Mucosa of descending colon (tissue), 3 donors: ENCODE measurements at regions not wholly inside any gene's neighbourhood (a gene's known extent, or its start where the extent isn't known, plus 50 kb on each side); places are given as distances from the start of the nearest gene placed in this dataset.
A peak's percentile ranks its signal among the peaks of the same experiment; 100 is the strongest.

Source experiments
- ATAC-seq: fragments of 200-7000 bp; cut with Tn5 transposase; one replicate; pipeline ENCODE4 v1.9.1; 2020; ENCODE audit warnings: mild to moderate bottlenecking, moderate library complexity
- DNase-seq, 3 donors: peaks; one replicate each; pipeline ENCODE4 v3.0.0-alpha.2; 2020
- H3K36me3 ChIP-seq: fragments of 200-600 bp; one replicate; pipeline ENCODE4 v1.8.0; 2021; ENCODE audit warnings: low read depth, mild to moderate bottlenecking
- H3K4me1 ChIP-seq: fragments of 200-600 bp; one replicate; pipeline ENCODE4 v1.8.0; 2021; ENCODE audit warnings: low read depth, mild to moderate bottlenecking
- H3K4me3 ChIP-seq: fragments of 200-600 bp; one replicate; pipeline ENCODE4 v1.8.0; 2021; ENCODE audit warnings: mild to moderate bottlenecking
- H3K9me3 ChIP-seq: fragments of 200-600 bp; one replicate; pipeline ENCODE4 v1.8.0; 2021; ENCODE audit warnings: mild to moderate bottlenecking
- CTCF ChIP-seq: fragments of 200-600 bp; IDR thresholded peaks from one replicate; pipeline ENCODE4 v1.8.0; 2022; ENCODE audit warnings: antibody characterized with exemption, mild to moderate bottlenecking
- intact Hi-C, 2 donors: fragments of 100-400 bp; cut with DNase I in 1 of 2; cut with micrococcal nuclease in 1 of 2; formaldehyde crosslinking; loops; one replicate each; pipeline versions ENCODE4 v1.11.0 to v1.11.1; 2022; cut with DNase I, micrococcal nuclease
- donor health status: DM: no; HTN: no; CAD: no; lungs with moderate emphysema.
- donor health status: DM: no; HTN: no; CAD: no.
- donor health status: DM: no; HTN: yes; CAD: no.

- ATAC-seq = no peak
- Histone ChIP-seq H3K36me3 (no peaks in the 10 kb centered on the region), H3K4me1 (no peaks in the 10 kb centered on the region), H3K4me3 (no peak overlapping the region), H3K9me3 (no peaks in the 10 kb centered on the region)
- intact Hi-C loops = no loop called here
- TF ChIP-seq CTCF = no peak
- DNase-seq = no peak
Measured at GRCh38 chr14:65213316-65213715, 111.0 kb upstream of the MAX start.

- no peaks in the 10 kb centered on the region for H3K4me1 ChIP-seq
- no peak for DNase-seq
- ATAC-seq = peak; percentile 70
- H3K9me3 ChIP-seq = no peaks in the 10 kb centered on the region
- no peaks in the 10 kb centered on the region for H3K36me3 ChIP-seq
- TF ChIP-seq CTCF = no peak
- intact Hi-C loops = no loop called here
- no peak overlapping the region for H3K4me3 ChIP-seq
Measured at GRCh38 chr14:65214741-65215140, 112.4 kb upstream of the MAX start.

GRCh38 chr14:65219353-65219752 lies 117.0 kb upstream of the MAX start:
- TF ChIP-seq CTCF = no peak
- ATAC-seq (no peak), DNase-seq (no peak)
- Histone ChIP-seq H3K4me1 (no peaks in the 10 kb centered on the region), H3K36me3 (no peaks in the 10 kb centered on the region), H3K9me3 (no peaks in the 10 kb centered on the region), H3K4me3 (no peak overlapping the region)
- intact Hi-C loops = no loop called here

DNA sequence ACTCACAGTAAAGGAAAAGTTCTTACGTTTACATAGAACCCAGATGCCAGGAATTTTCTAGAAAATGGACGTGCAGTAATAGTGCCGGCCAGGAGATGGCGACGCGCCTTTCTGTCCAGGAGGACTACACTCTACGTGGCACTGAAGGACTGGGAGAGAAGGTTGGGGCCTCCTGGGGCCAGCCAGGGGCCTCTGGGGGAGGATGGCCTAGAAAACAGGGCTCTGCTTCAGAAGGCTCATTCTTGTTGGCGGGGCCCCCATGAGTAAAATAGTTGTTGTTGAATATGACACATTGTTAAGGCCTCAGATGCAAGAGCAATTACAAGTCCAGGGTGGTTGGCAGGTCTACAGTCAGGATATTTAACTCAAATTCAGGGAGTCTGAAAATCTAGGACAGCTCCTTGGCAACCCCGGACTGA lies 120.1 kb upstream of the MAX start:
- H3K4me3 ChIP-seq = no peak overlapping the region
- ATAC-seq (peak; percentile 57), DNase-seq (peak; percentile 65 to 81 (median 74))
- H3K36me3 ChIP-seq = no peaks in the 10 kb centered on the region
- peaks cover 13% of the 10 kb centered on the region for H3K4me1 ChIP-seq
- intact Hi-C loops = loop anchor here in 1 of 2 donors (10.0 kb wide), 1 partner anchor 192 kb away; the partner anchor contains the start of gene FUT8
- no peaks in the 10 kb centered on the region for H3K9me3 ChIP-seq
- TF ChIP-seq CTCF = peak; percentile 70

- Histone ChIP-seq H3K4me3 (no peak overlapping the region), H3K9me3 (no peaks in the 10 kb centered on the region), H3K36me3 (no peaks in the 10 kb centered on the region), H3K4me1 (peaks cover 25% of the 10 kb centered on the region)
- intact Hi-C loops = loop anchor here in 1 of 2 donors (10.0 kb wide), 1 partner anchor 191 kb away; the partner anchor contains the start of gene FUT8
- TF ChIP-seq CTCF = no peak
- ATAC-seq (no peak), DNase-seq (no peak)
Measured at GRCh38 chr14:65223636-65224035, 121.3 kb upstream of the MAX start.

DNA sequence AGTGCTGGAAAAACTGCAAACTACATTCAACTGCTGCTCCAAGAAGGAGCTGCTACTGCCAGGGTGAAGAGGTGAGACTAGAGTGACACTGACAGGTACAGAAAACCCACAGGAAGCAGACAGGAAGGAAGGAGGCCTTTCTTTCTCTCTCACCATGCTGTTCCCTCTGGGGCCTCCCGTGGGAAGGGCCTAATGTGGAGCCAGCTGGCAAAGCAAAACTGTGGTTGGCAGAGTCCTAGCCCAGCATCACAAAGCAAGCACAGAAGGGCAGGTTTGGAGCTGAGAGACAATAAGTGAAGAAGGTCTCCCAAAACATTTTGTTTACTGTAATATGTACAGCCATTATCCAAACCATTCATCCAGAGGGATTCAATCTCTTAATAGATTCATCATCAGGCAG lies 122.5 kb upstream of the MAX start:
- DNase-seq (no peak), ATAC-seq (no peak)
- Histone ChIP-seq H3K4me3 (no peak overlapping the region), H3K36me3 (no peaks in the 10 kb centered on the region), H3K4me1 (peaks cover 29% of the 10 kb centered on the region), H3K9me3 (no peaks in the 10 kb centered on the region)
- no peak for TF ChIP-seq CTCF
- intact Hi-C loops = loop anchor here in 1 of 2 donors (10.0 kb wide), 1 partner anchor 190 kb away; the partner anchor contains the start of gene FUT8
